ENCODE measurements at regions not wholly inside any gene's neighbourhood (a gene's known extent, or its start where the extent isn't known, plus 50 kb on each side); places are given as distances from the start of the nearest gene placed in this dataset.

GRCh38 chr10:23966504-23967051 is 242.4 kb upstream of the KIAA1217 start:
- no peak for TF ChIP-seq CTCF (conservative IDR thresholded peaks at IDR 0.05 in 1 of 2, IDR thresholded peaks at IDR 0.05 in 1 of 2; ENCODE audit: low read depth in 1 of 2, low read length in 2 of 2)
- no peak for TF ChIP-seq EZH2 (IDR thresholded peaks at IDR 0.05; ENCODE audit: low read length, missing control alignments)
